ENCODE measurements at regions not wholly inside any gene's neighbourhood (a gene's known extent, or its start where the extent isn't known, plus 50 kb on each side); places are given as distances from the start of the nearest gene placed in this dataset.

DNA sequence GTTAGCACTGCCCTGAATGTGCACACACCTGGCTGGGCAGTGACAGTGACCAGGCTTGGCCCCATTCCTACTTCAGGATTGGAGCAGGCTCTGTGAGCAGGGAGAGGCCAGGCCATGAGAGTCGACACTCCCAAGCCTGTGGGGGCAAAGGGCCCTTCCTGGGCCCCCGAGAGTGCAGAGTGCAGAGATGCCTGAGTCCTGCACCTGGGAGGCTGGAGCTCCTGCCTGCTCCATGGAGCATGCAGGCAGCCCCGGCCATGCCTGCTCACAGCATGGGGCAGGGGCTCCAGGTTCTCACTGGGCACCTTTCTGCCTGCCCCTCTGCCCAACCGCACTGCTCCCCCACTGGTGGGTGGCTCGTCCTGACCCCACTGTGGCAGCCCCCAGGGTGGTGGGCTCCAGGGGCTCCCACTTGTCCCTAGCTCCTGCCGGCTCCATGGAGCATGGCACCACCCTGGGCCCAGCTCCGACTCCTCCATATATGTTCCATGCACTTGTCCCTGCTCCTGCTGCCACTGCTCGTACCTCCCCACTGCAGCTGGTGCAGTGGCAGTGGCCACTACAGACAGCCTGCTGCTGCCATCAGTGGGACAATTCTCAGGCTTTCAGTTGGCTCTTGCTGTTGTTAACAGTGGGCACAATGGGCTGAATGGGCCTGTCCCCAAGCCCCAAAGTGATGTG is 282.0 kb downstream of the RPRM start:
- DNase-seq (ENCODE audit: low read depth in 2 of 2) = no peak

DNA sequence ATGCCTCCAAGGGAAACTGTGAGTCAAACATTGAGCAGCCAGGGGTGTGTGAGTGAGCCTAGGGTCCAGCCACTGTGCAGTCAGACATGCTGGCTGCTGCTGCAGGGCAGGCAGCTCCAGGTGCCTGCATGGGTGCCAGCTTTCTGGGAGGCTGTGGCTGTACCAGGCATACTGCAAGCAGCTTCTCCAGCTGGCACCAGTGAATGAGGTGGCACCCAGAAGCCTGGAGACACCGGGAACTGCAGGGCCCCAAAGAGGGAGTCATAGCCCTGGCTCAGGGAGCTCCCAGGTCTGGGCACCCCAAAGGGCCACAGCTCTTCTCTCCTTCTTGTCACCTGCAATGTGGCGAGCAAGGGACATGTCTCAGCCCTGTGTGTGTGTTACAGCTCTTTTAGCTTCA is 283.2 kb downstream of the RPRM start:
- no peak for DNase-seq (ENCODE audit: low read depth in 2 of 2)

DNA sequence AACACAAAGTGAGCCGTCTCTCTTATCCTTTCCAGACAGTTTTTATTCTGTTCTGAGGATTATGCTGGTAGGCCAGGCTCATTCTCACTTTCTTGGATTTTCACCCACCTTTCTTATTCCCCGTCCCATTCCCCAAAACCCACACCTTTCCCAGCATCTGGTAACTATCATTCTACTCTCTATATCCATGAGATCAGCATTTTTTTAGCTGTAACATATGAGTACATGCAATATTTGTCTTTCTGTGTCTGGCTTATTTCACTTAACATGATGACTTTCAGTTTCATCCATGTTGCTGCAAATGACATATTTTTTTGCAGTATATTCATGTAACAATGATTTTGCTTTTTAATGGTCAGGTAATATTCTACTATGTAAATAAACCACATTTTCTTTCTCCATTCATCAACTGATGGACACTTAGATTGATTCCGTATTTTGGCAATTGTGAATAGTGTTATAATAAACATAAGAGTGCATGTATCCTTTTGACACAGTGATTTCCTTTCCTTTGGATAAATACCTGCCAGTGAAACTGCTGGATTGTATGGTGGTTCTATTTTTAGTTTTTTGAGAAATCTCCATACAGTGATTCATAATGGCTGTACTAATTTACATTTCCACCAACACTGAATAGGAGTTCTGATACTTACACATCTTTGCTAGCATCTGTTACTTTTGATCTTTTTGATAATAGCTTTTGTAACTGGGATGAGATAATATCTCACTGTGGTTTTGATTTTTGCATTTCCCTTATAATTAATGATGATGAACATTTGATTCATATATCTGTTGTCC is 289.3 kb downstream of the RPRM start:
- no peak for DNase-seq (ENCODE audit: low read depth in 2 of 2)

DNA sequence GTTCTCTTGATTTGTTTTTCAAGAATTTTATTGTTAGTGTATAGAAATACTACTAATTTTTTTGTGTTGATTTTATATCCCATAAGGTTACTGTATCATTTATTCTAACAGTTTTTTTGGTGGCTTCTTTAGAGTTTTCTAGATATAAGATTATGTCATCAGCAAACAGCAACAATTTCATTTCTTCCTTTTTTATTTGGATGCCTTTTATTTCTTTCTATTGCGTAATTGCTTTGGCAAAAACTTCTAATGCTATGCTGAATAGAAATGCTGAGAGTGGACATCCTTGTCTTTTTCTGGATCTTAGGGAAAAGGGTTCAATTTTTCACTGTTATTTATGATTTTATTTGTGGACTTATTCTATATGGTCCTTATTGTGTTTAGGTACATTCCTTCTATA is 298.8 kb downstream of the RPRM start:
- DNase-seq (ENCODE audit: low read depth in 2 of 2) = no peak

DNA sequence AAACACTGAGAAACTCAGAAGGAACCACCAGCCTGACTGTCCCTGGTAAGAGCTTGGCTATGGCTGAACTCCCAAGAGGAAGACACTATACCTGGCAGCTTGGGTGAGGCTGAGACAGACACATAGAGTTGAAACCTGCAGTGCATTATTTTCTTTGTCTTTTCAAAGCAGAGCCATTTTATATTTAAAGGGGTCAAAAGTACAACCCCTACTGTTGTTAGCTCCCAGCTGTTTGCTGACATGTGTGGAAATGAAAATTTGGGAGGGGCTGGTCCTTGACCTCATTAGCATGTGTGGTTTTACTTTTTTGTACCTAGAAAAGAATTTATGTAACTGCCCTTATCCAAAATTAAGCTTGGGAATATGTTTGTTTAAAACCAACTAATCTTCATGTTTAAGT is 309.0 kb downstream of the RPRM start:
- no peak for DNase-seq (ENCODE audit: low read depth in 2 of 2)

DNA sequence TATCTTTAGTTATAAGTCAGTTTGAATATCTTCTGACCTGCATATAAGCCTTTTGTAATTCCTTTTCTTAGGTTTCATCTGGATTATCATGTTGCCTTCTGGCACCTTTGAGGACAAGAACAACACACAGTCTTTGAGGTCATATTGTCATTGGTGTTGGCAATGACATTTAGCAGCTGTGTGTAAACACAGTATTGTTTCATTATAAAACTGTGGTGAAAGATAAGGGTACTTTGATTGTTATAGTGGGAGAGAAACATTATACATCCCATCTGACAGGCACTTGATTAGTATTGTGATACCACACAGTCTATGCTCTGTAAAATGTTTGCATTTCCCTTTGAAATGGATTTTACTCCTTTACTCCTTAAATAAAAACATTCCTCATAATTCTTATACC is 313.5 kb downstream of the RPRM start:
- DNase-seq (ENCODE audit: low read depth in 2 of 2) = no peak

DNA sequence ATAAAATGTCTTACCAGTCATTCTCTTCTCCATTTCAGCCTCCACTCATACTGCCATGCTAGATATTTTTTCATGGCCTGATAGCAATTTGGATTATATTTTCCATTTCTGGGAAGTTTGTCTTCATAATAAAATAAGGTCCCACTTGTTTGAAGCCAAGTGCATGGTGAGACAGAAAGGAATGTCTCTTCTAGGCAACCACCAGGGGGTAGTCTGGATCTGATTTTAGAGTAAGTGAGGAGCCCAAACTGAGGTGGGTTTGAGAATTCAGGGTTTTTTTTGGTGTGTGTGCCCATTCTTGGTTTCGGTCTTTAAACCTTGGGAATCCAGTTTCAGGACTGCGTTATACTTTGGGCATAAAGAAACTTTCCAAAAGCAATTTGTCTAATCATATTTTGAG is 315.5 kb downstream of the RPRM start:
- no peak for DNase-seq (ENCODE audit: low read depth in 2 of 2)

DNA sequence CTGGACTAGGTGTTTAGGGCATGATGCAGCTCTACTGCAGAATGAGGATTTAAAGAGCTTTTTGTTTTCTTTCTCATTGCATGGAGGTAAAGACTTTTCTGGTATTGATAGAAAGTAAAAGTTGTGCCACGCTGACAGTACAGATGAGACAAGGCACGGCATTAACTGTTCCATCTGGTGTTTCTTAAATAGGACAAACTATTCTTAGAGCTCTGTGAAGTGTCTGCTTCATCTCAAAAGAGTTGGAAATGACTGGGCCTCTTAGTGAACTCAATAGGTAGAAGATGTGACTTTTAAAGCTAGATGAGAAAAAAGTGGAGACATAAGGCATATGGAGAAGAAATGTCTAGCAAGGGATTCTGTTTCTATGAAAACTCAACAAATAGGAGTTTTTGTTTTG is 321.8 kb downstream of the RPRM start:
- no peak for DNase-seq (ENCODE audit: low read depth in 2 of 2)

DNA sequence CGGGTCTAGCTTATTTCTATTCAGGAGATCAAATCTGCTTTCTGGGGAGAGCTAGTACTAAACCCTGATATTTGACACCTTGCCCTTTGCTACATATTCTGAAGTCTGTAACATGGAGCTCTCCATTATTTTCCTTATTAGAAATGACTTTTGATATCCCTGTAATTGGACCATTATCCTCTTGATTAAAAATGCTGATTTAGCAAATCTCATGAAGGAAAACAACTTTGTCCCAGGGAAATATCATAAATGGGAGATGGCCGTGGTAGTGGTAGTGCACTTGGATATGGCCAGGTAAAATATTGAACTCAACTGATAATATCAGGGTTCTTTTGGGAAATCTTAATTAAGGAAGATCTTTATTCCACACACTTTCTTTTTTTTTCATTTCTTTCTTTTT is 326.5 kb downstream of the RPRM start:
- DNase-seq (ENCODE audit: low read depth in 2 of 2) = no peak

DNA sequence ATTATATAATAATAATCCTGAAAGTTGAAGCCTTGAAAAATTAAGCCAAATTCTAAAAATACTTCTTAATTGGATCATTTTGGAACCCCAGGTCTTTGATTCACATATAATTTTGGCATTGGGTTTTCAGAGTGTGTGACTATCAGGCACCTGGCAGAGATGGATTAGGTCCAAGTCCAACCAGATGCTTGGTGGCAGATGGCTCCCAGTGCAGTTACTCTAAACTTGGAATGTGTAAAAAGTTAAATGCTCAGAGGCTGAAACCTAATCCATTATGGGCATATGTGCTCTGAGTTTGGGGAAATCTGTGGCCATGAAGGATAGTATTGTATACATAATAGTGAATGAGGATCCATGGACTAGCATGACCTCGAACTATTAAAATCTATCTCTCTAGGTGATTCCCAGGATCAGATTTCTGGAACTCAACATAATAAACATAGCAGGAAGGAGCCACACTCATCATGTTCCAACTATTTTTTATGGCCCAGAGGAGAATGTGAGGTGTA is 333.0 kb downstream of the RPRM start:
- no peak for DNase-seq (ENCODE audit: low read depth in 2 of 2)

DNA sequence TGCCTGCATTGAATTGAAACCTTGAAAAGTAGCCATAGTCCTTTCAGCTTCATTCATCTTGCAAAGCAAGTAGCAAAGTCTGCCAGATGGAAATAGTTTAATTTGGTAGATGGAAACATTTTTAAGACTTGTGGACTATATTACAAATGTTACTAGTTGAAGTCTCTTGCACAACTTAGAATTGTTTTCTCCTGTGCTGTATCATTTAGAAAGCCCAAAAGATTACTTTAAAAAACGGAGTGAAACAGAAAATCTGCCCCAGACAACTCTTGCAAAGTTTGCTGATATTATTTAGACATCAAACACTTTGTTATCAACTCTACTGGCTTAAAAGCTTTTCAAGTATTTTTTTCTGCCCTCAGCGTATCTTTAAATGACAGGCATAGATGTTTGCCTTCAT is 335.0 kb downstream of the RPRM start:
- no peak for DNase-seq (ENCODE audit: low read depth in 2 of 2)

DNA sequence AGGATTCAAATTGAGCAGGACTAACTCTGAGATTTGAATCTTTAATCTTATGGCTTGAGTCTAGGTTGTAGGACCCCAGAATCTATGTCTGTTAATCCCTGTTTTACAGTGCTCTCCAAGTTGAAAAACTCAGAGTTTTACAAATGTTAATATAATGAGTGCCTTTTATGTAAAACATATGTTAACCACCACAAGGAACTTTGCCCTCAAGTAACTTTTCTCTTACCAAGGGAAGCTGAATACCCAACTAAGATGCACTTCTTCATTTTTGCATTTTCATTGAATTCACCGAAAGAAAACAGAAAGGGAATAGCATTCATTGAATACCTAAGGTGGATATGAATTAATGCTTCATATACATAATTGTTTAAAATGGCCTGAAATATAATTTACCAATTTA is 338.1 kb downstream of the RPRM start:
- no peak for DNase-seq (ENCODE audit: low read depth in 2 of 2)

DNA sequence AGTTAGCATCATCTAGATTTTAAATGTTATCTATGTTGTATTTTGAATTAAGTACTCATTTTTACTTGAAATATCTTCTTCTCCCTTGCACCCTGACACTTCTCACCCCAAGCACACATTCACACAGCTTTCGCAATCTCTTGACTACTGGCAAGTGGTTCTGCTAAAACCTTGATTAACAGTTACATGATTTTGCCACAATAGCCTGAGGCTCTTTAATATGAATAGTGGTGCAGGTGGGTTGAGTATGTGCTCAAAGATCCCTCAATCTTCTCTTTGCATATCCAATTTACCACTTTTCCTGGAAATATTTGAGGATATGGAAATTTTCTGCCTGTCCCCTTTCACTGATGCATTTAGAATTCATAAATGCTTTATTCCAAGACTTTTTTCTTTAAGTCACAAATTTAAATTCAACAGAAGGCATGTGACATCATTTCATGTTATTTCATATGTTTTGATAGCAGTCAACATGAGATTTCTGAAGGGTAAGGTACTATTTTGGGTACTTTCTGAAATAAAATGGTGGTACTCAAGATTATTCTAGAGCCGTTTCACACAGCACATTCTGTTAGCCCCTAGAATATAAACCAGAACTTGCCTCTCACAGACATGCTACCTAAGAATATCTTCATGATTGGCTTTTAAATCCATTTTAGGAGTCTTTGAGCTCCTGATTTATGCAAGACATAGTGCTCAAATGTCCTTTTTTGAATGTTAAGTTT is 339.7 kb downstream of the RPRM start:
- DNase-seq (ENCODE audit: low read depth in 2 of 2) = no peak

DNA sequence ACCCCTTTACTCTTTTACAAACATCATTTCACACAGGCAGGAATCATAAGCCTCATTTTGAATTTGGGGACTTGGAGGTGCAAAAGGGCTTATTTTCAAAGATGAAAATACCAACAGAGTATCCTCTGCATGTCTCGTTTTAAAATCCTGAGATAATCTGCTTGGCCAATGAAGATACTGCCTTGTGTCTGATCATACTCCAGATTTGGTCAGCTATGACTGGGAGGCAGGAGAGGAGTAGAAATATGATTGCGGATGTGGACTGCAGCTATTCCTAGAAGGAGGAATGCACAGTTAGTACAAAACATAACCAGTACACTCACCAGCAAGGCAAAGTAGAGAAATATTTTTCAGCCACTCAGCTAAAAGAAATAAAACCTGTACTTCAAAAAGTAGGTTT is 342.3 kb downstream of the RPRM start:
- DNase-seq (ENCODE audit: low read depth in 2 of 2) = no peak

DNA sequence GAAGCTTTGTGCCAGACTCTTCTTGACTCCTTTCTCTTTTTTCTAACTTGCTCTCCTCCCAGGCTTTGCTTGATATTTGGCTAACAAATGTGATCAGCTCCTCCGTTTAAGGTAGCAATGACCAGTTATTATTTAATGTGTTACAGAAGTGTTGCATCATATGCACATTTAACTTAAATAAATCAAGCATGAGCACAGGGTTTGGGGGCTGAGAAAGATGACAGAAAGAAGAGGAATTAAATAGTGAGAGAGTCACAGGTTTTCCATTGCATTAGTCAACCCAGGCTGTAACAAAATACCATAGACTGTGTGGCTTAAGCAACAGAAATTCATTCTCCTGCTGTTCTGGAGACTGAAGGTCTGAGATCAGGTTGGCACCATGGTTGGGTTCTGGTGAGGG is 343.8 kb downstream of the RPRM start:
- DNase-seq (ENCODE audit: low read depth in 2 of 2) = no peak

DNA sequence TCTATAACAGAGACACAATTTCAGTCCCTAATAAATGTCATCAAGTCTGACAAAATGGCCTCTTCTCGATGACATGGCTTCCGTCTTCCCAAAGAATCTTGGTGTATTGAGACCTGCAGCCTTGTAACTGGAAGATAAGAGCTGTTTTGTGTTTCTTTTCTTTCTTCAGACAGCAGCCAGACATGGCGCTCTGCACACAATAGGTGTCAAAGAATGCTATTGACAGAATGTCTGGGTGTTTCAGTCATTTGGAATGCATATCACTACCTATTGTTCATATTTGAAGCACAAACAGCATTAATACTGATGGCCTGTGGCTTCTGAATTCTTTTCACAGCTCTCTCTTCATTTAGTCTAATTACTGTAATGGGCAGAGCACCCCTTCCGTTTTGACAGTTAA is 344.8 kb downstream of the RPRM start:
- DNase-seq (ENCODE audit: low read depth in 2 of 2) = no peak

DNA sequence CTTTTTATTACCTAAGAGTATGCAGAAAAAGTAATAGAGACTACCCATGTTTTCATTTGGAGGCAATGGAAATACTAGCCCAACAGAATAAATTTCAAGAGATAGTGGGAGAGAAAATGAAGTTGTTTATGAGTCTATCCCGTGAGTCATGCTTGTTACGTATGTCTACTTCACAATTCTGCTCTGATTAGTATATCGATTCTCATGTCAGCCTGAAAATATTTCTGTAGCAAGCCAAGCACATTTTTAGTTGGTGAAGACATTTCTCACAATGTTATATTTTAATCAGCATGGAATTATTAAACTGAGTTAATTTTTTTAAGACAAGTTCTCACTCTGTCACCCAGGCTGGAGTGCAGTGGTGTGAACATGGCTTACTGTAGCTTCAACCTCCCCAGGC is 346.1 kb downstream of the RPRM start:
- DNase-seq (ENCODE audit: low read depth in 2 of 2) = no peak

DNA sequence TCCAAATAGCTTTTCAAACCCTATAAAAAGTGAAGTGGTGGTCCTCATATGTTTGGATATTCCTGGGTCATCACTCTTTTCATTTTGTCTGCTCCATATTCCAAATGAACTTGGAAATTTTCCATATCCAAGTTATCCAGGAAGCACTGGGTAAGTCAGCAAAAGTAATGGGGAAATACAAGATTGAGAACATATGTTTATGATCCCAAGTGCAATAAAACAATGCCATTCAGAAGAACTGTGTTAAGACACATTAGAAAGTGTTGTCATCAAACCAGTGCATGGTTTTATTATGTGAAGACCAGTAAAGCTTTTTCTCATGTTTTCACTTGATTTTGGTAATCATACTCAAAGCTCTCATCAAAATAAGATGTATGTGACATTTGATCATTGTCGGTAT is 363.4 kb downstream of the RPRM start:
- DNase-seq (ENCODE audit: low read depth in 2 of 2) = no peak

DNA sequence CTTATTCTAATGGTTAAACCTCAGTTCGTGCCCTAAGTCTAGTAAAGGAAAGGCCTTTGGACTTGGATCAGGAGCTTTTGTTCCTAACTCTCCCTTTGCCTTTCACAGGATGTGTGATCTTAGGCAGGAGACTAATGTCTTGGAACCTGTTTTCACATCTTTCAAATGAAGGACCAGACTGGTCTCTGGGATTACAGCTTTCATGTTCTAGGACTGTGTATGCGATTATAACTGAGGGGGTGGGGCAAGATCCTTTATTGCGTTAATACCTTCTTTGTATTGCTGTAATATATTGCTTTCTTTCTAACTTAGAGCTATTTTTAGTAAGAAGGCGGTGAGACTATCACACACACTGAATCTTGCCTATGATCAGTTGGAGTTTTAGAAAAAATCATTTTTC is 368.1 kb downstream of the RPRM start:
- DNase-seq (ENCODE audit: low read depth in 2 of 2) = no peak

DNA sequence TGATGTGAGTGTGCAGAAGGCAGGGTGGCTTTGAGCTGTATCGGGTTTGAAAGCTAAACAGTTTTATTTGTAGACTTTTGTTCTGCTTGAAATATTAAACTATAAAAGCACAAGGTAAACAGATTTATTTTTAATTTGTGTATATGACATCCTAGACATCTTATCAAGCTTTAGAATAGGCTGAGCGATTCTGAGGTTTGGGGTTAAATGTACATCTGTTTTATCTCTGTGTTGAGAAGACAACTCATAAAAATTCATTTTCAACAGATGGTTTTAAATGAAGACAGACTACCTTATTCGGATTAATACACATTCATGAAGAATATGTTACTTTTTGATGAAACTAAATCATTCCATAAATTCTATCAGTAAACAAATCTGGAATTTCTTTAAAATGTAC is 368.8 kb downstream of the RPRM start:
- DNase-seq (ENCODE audit: low read depth in 2 of 2) = no peak

DNA sequence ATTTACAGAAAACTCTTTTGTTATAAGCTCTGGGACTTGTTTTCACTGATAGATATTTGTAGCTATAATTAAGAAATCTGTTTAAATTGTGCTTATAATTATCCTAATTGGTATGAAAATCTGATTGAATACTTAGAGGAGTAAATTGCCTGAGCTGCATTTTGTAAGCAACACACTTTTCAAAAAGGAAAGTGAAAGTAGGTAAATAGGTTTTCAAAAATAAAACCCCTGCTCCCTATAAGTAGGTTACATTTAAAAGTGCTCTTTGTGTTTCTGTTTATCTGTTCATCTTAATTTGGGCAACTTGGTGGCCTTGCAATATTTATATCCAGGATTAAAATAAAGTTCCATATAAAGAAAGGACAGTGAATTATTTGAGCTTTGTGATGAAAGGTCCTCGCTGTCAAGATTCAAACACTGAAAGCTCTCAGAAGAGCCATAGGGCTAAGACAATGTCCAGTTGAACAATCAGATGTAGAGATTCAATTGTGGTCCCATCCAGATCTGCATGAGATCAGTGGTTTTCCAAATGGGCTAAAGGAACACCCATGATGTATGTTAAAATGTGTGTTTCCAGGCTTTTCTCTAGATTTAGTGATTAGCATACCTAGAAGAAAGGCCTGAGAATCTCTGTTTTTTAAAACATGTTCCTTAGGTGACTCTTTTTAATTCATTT is 371.6 kb downstream of the RPRM start:
- no peak for DNase-seq (ENCODE audit: low read depth in 2 of 2)
